Right lobe of liver (tissue), 6 donors: ENCODE measurements at regions not wholly inside any gene's neighbourhood (a gene's known extent, or its start where the extent isn't known, plus 50 kb on each side); places are given as distances from the start of the nearest gene placed in this dataset.
A peak's percentile ranks its signal among the peaks of the same experiment; 100 is the strongest.

ENCODE experiments used
- ATAC-seq, 4 donors: fragments of 200-7000 bp; cut with Tn5 transposase; one replicate each; pipeline ENCODE4 v1.9.1; 2020; ENCODE audit warnings: mild to moderate bottlenecking in 4 of 4, moderate library complexity in 4 of 4
- DNase-seq, 3 donors: peaks; one replicate each; pipeline ENCODE4 v3.0.0-alpha.2; 2020
- H3K27ac ChIP-seq, 3 donors: fragments of 200-600 bp; one replicate each; pipeline ENCODE4 v1.8.0; 2022
- H3K27me3 ChIP-seq, 2 donors: fragments of 200-600 bp; one replicate each; pipeline ENCODE4 v1.8.0; 2022
- H3K36me3 ChIP-seq, 4 donors: fragments of 200-600 bp; sonication (generic) in 1 of 4; one replicate each; pipeline versions ENCODE4 v1.5.1 to v1.8.0; 2017 to 2022; ENCODE audit warnings: control low read depth in 1 of 4
- H3K4me1 ChIP-seq, 4 donors: fragments of 200-600 bp; sonication (generic) in 1 of 4; one replicate each; pipeline versions ENCODE4 v1.5.1 to v1.8.0; 2017 to 2022; ENCODE audit warnings: control low read depth in 1 of 4
- H3K4me3 ChIP-seq, 3 donors: fragments of 200-600 bp; one replicate each; pipeline ENCODE4 v1.8.0; 2022
- H3K9me3 ChIP-seq, 4 donors: fragments of 200-600 bp; sonication (generic) in 1 of 4; one replicate each; pipeline versions ENCODE4 v1.5.1 to v1.8.0; 2017 to 2022; ENCODE audit warnings: control low read depth in 1 of 4
- POLR2A ChIP-seq: fragments of 450-650 bp; IDR thresholded peaks from one replicate; pipeline ENCODE4 v1.6.1; 2017; ENCODE audit warnings: antibody characterized with exemption, mild to moderate bottlenecking
- WGBS: methylation state at CpG from one replicate; pipeline ENCODE4 v1.1.6; 2018; ENCODE audit warnings: low coverage, low lambda C conversion rate; ENCODE audit not compliant: insufficient coverage; ENCODE audit errors: missing lambda C conversion rate; 5-methylcytosine and 5-hydroxymethylcytosine counted together
- intact Hi-C, 2 donors: fragments of 100-400 bp; cut with DNase I; formaldehyde crosslinking; loops; one replicate each; pipeline versions ENCODE4 v1.11.2 to v1.14.1; 2022
- TF ChIP-seq, protein P1 (sequence below), 4 donors: fragments of 200-600 bp in 3 of 4; fragments of 450-650 bp in 1 of 4; IDR thresholded peaks; one replicate each; pipeline versions ENCODE4 v1.5.1 to v1.8.0; 2016 to 2022; ENCODE audit warnings: antibody characterized with exemption in 4 of 4, mild to moderate bottlenecking in 2 of 4
- donor health status: DM: no; HTN: yes; CAD: no.
- donor health status: DM: no; HTN: no; CAD: no.
- donor health status: DM: no; HTN: no; CAD: no.
- donor health status: DM: no; HTN: yes; CAD: no.
- donor health status: DM: no; HTN: yes; CAD: no.

DNA sequence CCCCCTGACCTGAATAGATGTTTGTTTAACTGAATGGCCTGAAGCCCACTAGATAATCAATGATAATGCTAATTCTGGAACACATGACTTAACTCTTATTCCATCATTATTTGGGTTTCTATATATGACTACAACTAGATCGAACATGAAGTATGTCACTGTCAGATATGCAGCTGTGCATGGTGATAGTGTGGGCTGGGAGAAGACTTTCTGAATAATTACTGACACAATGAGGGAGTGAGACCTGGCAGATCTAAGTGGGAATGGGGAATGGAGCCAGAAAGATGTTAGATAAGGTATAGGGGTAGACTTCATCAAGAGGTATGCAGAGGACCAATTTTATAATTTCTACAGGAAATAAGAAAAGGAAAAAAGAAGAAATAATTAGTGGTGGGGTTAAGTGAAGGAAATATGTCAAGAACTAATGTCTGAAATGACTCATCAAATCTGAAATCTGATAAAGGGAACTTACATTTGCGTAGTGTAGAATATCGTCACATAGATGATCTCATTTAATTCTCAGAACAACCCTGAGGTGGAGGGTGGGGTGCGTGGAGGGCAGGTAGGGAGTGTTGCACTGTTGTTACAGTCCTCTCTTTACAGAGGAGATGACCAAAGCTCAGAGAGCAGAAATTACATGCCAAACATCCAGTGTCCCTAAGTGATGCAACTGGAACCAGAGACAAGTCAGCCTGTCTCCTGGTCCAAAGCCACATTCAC is 68.2 kb upstream of the EED start:
- TF ChIP-seq, protein P1, sequence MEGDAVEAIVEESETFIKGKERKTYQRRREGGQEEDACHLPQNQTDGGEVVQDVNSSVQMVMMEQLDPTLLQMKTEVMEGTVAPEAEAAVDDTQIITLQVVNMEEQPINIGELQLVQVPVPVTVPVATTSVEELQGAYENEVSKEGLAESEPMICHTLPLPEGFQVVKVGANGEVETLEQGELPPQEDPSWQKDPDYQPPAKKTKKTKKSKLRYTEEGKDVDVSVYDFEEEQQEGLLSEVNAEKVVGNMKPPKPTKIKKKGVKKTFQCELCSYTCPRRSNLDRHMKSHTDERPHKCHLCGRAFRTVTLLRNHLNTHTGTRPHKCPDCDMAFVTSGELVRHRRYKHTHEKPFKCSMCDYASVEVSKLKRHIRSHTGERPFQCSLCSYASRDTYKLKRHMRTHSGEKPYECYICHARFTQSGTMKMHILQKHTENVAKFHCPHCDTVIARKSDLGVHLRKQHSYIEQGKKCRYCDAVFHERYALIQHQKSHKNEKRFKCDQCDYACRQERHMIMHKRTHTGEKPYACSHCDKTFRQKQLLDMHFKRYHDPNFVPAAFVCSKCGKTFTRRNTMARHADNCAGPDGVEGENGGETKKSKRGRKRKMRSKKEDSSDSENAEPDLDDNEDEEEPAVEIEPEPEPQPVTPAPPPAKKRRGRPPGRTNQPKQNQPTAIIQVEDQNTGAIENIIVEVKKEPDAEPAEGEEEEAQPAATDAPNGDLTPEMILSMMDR (IDR thresholded peaks at IDR 0.05): no peak
- TF ChIP-seq POLR2A: no peak
- peak overlapping the region in 1 of 3 donors; percentile 16 for H3K27ac ChIP-seq
- DNase-seq (peak in 2 of 3 donors; percentile 58 to 62), ATAC-seq (peak; percentile 67 to 75 (median 70))
- no peaks in the 10 kb centered on the region for H3K9me3 ChIP-seq
- H3K4me3 ChIP-seq: no peak overlapping the region
- H3K36me3 ChIP-seq: no peaks in the 10 kb centered on the region
- intact Hi-C loops: no loop called here
- 7% methylated on average over 3 of the region's 4 CpGs for WGBS
- no peaks in the 10 kb centered on the region for H3K27me3 ChIP-seq
- peaks cover 0 to 34% (median 3%) of the 10 kb centered on the region in 4 donors for H3K4me1 ChIP-seq

DNA sequence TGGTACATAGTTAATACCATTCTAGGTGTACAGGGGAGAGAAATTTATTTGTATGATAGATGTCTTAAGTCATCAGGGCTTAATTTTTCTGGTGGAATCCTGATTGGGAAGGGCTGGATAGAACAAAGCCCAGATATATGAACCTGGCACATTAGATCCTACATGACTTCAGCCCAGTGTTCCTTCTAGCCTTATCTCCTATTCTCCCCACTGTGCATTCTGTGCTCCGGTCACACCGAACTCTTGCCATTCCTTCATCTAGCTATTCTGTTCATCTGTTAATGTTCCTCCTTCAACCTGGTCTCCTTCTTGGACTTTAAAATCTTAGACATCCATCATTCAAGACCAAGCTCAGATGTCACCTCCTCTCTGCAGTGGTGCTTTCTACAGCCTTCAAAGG is 68.9 kb upstream of the EED start:
- intact Hi-C loops: no loop called here
- Histone ChIP-seq H3K4me1 (peaks cover 0 to 34% (median 3%) of the 10 kb centered on the region in 4 donors), H3K9me3 (no peaks in the 10 kb centered on the region), H3K4me3 (no peak overlapping the region), H3K36me3 (no peaks in the 10 kb centered on the region), H3K27me3 (no peaks in the 10 kb centered on the region), H3K27ac (no peak overlapping the region)
- no peak for ATAC-seq
- TF ChIP-seq, protein P1 (IDR thresholded peaks at IDR 0.05): no peak
- no peak for TF ChIP-seq POLR2A
- no peak for DNase-seq
- WGBS: 88% methylated on average over 2 of the region's 2 CpGs

DNA sequence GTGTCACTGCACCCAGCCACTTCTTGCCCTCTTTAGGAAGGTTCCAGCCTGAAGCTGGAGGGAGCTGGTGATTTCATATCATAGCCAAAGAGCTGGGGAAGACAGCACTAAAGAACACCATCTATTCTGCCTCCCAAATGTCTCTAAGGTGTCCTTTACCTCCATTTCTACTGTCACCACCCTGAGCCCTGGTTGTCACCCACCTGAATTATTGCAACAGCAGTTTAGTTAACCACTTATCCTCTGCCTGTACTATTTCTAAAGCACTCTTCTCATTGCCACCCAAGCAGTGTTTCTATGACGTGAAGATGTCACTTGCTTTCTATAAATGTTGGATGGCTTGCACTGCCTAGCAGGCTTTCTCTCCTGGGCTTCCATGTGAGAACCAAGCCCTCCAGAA is 69.4 kb upstream of the EED start:
- 63% methylated on average over 1 of the region's 1 CpG for WGBS
- Histone ChIP-seq H3K36me3 (no peaks in the 10 kb centered on the region), H3K27me3 (no peaks in the 10 kb centered on the region), H3K4me1 (peaks cover 0 to 34% (median 3%) of the 10 kb centered on the region in 4 donors), H3K4me3 (no peak overlapping the region), H3K9me3 (no peaks in the 10 kb centered on the region), H3K27ac (peak overlapping the region in 2 of 3 donors; percentile 54 to 75)
- DNase-seq (no peak), ATAC-seq (no peak)
- intact Hi-C loops: no loop called here
- TF ChIP-seq, protein P1 (IDR thresholded peaks at IDR 0.05): no peak
- no peak for TF ChIP-seq POLR2A

DNA sequence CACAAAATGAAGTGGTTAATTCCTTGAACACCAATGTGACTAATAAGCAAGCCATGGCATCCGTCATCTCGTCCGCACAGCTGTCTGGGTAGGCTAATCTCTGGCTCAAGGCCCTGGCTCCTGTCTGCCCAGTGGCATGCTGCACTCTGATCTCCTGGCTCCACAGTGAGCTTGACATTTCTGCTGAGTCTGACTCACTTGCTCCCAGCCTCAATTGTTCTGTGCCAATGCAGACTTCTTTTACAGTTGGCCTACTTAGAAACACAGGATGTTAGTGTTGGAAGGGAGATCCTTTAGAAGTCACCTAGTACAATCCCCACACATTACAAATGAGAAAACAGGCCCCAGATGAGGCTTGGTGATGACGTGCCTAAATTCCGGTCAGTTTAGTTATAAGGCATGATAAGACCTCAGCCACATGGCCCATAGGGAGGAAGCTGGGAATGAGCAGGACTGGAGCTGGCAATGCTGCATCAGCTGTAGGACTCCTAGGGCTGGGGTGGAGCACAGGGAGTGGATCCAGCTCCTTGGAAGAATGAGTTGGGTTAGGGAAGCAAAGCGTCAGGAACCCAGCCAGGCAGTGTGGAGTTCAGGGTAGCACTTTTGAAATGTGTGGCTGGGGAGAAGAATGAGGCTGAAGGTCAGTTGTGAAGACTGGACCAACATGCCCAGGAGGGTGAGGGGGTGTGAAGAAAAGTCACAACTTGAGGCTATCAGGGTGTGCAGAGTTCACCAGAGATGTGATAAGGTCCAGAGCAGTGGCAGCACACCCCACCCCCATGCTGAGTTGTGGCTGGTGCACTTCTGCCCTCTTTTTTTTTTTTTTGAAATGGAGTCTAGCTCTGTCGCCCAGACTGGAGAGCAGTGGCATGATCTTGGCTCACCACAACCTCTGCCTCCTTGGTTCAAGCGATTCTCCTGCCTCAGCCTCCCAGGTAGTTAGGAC is 70.2 kb upstream of the EED start:
- intact Hi-C loops: no loop called here

More for the DNA sequence above, 70.2 kb upstream of the EED start:
- no peaks in the 10 kb centered on the region for H3K9me3 ChIP-seq
- WGBS: 35% methylated on average over 7 of the region's 8 CpGs
- TF ChIP-seq POLR2A: no peak
- TF ChIP-seq, protein P1 (IDR thresholded peaks at IDR 0.05): no peak
- H3K4me1 ChIP-seq: peaks cover 0 to 34% (median 3%) of the 10 kb centered on the region in 4 donors
- no peak overlapping the region for H3K4me3 ChIP-seq
- DNase-seq (peak; percentile 82 to 89 (median 86)), ATAC-seq (peak; percentile 85 to 92 (median 90))
- peak overlapping the region in 2 of 3 donors; percentile 54 to 75 for H3K27ac ChIP-seq
- no peaks in the 10 kb centered on the region for H3K36me3 ChIP-seq
- no peaks in the 10 kb centered on the region for H3K27me3 ChIP-seq
